Fibroblast of lung (primary cell): ENCODE measurements at regions not wholly inside any gene's neighbourhood (a gene's known extent, or its start where the extent isn't known, plus 50 kb on each side); places are given as distances from the start of the nearest gene placed in this dataset.

Source experiments
- DNase-seq, 2 donors: peaks; one replicate each; pipeline versions ENCODE4 v3.0.0 to v3.0.0-alpha.2; 2010; ENCODE audit warnings: low read depth in 2 of 2
- H2AFZ ChIP-seq: 2 replicates; pipeline ENCODE4 v1.5.1; 2012; ENCODE audit warnings: low read length, control low read depth, inconsistent platforms
- H3K27ac ChIP-seq: 2 replicates; pipeline ENCODE4 v1.5.1; 2011; ENCODE audit warnings: low read length, control low read depth; ENCODE audit not compliant: insufficient read depth
- H3K27me3 ChIP-seq: 2 replicates; pipeline ENCODE4 v1.5.1; 2011; ENCODE audit warnings: mild to moderate bottlenecking, low read length; ENCODE audit not compliant: control insufficient read depth, insufficient read depth
- H3K36me3 ChIP-seq: 2 replicates; pipeline ENCODE4 v1.5.1; 2011; ENCODE audit warnings: low read length; ENCODE audit not compliant: control insufficient read depth, insufficient read depth
- H3K4me1 ChIP-seq: 2 replicates; pipeline ENCODE4 v1.5.1; 2011; ENCODE audit warnings: low read length; ENCODE audit not compliant: control insufficient read depth, insufficient read depth; ENCODE audit errors: extremely low read depth
- H3K4me2 ChIP-seq: 2 replicates; pipeline ENCODE4 v1.5.1; 2011; ENCODE audit warnings: low read length, control low read depth; ENCODE audit not compliant: insufficient read depth; ENCODE audit errors: extremely low read depth
- H3K4me3 ChIP-seq, 4 experiments: fragments of 200-600 bp in 1 of 4; sonication (generic) in 1 of 4; replicated peaks in 1 of 4; 2 replicates each; pipeline ENCODE4 v1.5.1; 2011 to 2016; ENCODE audit warnings: low read length in 4 of 4, low read depth in 3 of 4, mild to moderate bottlenecking in 3 of 4, control low read depth in 2 of 4, inconsistent platforms in 1 of 4, mixed read lengths in 1 of 4; ENCODE audit not compliant: insufficient read depth in 1 of 4; ENCODE audit errors: control extremely low read depth in 1 of 4
- H3K79me2 ChIP-seq: 2 replicates; pipeline ENCODE4 v1.5.1; 2012; ENCODE audit warnings: mild to moderate bottlenecking, low read length, inconsistent platforms; ENCODE audit not compliant: control insufficient read depth, insufficient read depth
- H3K9ac ChIP-seq: 2 replicates; pipeline ENCODE4 v1.5.1; 2011; ENCODE audit warnings: mild to moderate bottlenecking, low read length, control low read depth; ENCODE audit not compliant: insufficient read depth
- H3K9me3 ChIP-seq: 2 replicates; pipeline ENCODE4 v1.5.1; 2012; ENCODE audit warnings: low read depth, low read length; ENCODE audit not compliant: control insufficient read depth, insufficient read depth
- H4K20me1 ChIP-seq: 2 replicates; pipeline ENCODE4 v1.5.1; 2011; ENCODE audit warnings: low read length; ENCODE audit not compliant: control insufficient read depth, insufficient read depth; ENCODE audit errors: extremely low read depth
- EZH2 ChIP-seq: IDR thresholded peaks from 2 replicates; pipeline ENCODE4 v1.5.1; 2012; ENCODE audit warnings: low read length, control low read depth, mild to moderate bottlenecking; ENCODE audit errors: missing control alignments
- TF ChIP-seq, protein P1 (sequence below), 2 donors: IDR thresholded peaks in 1 of 2; conservative IDR thresholded peaks in 1 of 2; 1 replicate in 1 of 2; 2 replicates in 1 of 2; pipeline ENCODE4 v1.5.1; 2011 to 2012; ENCODE audit warnings: low read length in 2 of 2, control low read depth in 1 of 2, inconsistent platforms in 1 of 2, low read depth in 1 of 2, mild to moderate bottlenecking in 1 of 2

GRCh38 chr2:215189393-215189792 is 51.0 kb upstream of the ABCA12 start:
- H3K27me3 ChIP-seq, result no peaks in the 10 kb centered on the region
- H2AFZ ChIP-seq, result no peak overlapping the region
- H3K27ac ChIP-seq, result no peak overlapping the region
- no peaks in the 10 kb centered on the region for H3K36me3 ChIP-seq
- H3K9me3 ChIP-seq, result no peaks in the 10 kb centered on the region
- DNase-seq, result no peak
- H3K4me3 ChIP-seq, result no peak overlapping the region
- H3K79me2 ChIP-seq, result no peaks in the 10 kb centered on the region
- H3K4me2 ChIP-seq, result no peak overlapping the region
- no peaks in the 10 kb centered on the region for H4K20me1 ChIP-seq
- no peaks in the 10 kb centered on the region for H3K4me1 ChIP-seq
- TF ChIP-seq EZH2, result no peak
- TF ChIP-seq, protein P1, sequence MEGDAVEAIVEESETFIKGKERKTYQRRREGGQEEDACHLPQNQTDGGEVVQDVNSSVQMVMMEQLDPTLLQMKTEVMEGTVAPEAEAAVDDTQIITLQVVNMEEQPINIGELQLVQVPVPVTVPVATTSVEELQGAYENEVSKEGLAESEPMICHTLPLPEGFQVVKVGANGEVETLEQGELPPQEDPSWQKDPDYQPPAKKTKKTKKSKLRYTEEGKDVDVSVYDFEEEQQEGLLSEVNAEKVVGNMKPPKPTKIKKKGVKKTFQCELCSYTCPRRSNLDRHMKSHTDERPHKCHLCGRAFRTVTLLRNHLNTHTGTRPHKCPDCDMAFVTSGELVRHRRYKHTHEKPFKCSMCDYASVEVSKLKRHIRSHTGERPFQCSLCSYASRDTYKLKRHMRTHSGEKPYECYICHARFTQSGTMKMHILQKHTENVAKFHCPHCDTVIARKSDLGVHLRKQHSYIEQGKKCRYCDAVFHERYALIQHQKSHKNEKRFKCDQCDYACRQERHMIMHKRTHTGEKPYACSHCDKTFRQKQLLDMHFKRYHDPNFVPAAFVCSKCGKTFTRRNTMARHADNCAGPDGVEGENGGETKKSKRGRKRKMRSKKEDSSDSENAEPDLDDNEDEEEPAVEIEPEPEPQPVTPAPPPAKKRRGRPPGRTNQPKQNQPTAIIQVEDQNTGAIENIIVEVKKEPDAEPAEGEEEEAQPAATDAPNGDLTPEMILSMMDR (conservative IDR thresholded peaks at IDR 0.05 in 1 of 2, IDR thresholded peaks at IDR 0.05 in 1 of 2; ENCODE audit: low read depth in 1 of 2, low read length in 2 of 2), result no peak
- no peak overlapping the region for H3K9ac ChIP-seq
